Glomerular visceral epithelial cell (primary cell): ENCODE measurements at regions not wholly inside any gene's neighbourhood (a gene's known extent, or its start where the extent isn't known, plus 50 kb on each side); places are given as distances from the start of the nearest gene placed in this dataset.

ENCODE experiments used
- DNase-seq: peaks from one replicate; pipeline ENCODE4 v3.0.0-alpha.2; 2016; ENCODE audit errors: extremely low spot score

GRCh38 chr6:40754461-40755045 lies 167.4 kb upstream of the LRFN2 start:
- no peak for DNase-seq

GRCh38 chr6:40753675-40754448 lies 166.7 kb upstream of the LRFN2 start:
- DNase-seq, result no peak

DNA sequence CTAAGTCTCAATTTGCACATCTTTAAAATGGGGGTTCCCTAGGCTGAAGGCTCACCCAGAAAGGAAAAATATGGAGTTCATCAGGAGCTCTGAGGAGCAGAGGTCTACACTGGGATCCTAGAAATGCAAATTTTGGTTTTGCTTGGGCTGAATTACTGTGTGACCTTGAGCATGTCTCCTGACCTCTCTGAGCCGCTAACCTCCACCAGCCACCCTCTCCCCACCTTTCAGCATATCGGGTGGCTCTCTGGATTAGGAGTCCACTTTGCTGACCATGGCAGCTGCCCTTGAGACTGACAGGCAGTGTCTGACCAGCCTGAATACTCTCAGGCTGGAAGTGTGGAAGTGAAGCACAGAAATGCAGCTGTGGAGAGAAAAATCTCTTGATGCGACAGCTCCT lies 165.9 kb upstream of the LRFN2 start:
- no peak for DNase-seq

DNA sequence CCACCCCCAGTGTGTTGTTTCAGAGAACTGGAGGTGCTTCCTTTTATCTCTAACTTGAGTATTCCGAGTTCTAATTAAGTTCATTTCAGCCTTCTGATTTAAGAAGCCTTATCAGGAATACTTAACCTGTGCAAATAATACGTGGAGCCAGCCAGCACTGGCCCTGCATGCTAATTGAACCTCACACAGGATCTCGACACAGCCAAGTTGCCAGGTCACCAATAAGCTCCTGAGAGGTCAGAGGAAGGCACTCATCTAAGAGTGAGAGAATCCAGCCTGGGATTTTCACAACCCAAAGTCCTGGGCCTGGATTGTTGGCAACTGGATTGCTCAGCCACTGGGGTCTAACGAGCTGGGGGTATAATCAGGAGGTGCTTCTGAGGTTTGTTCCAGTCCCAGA lies 157.7 kb upstream of the LRFN2 start:
- DNase-seq, result no peak

- no peak for DNase-seq
Observed at GRCh38 chr6:40743690-40744446, 156.7 kb upstream of the LRFN2 start.

DNA sequence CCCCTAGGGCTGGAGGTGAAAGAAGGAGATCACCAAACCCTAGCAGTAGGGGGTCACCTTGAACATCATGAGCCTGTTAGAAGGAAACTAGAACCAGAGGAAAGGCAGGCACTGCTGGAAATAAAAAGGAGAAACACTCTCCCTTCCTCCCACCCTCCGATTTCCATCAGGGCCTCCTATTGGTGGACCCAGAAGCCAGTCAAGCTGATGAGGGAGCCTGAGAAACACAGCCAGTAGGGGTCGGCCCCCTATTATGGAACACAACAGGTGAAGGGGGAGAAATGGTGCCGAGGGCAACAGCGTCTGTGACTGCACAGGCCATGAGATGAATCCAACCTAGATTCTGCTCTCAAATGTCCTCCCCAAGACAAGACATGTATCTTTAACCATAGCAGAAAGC lies 156.1 kb upstream of the LRFN2 start:
- no peak for DNase-seq

- no peak for DNase-seq
Observed at GRCh38 chr6:40740518-40740917, 153.4 kb upstream of the LRFN2 start.

DNA sequence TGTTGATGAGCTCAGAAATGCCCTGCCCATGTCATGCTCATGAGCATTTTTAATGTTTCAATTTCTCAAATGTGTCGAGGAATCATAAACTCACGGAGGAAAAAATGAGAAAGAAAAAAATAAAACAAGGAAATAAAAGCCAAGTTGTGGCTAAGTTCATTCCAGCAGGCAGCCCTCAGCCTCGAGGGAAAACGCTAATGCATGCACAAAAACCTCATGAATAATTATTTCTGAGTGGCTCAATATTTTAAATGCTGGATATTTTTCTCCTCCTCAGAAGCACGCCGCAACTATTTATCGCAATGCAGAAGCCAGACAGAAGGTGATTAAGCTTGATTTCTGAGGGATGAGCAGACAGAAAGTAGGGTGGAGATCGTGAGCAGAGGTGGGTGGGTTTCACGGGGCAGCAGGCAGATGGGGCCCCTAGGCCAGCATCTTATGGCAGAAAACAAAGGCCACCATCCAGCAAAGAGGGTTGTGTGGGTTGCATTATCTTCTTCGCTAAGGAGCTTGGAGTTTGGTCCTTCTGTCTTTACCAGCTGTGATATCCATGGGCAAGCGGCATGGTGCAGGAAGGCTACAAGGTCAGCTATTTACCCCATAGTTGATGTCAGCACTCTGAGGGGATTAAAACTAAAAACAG lies 151.5 kb upstream of the LRFN2 start:
- no peak for DNase-seq

DNA sequence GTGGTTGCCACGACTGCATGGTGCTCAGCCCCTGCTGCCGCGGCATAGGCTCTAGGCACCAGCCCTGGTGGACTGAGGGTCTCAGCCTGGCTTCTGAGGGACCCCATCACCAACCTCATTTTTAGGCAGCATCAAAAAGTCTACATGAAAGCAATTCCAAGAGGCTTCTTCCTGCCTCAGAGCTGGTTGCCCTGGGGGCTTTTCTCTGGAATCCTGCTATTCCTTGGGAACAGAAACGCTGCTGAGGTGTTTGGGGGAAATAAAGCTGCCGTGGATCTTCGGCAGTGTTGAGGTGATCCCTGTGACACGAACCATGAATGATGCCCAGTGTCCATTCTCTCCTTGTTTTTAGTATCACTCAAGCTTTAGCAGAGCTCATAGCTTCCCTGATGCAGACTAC lies 148.4 kb upstream of the LRFN2 start:
- no peak for DNase-seq

- DNase-seq, result no peak
Observed at GRCh38 chr6:40735121-40735520, 148.0 kb upstream of the LRFN2 start.

DNA sequence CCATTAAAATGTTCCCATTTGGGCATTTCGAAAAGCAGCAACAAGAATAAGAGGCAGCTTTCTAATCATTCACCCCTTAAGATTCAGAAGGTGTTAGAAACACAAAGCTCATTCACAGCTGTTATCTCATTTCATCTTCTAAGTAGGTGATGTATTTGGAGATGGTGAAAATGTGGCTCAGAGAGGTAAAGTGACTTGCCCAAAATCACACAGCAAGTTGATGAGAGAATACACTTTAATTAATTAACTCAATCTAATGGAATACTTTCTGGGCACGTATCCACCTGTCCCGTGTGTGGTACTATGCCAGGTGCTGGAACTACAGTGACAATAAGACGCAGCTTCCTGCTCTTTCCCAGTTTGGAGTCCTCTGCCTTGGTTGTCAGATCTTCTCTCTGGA lies 147.4 kb upstream of the LRFN2 start:
- no peak for DNase-seq

DNA sequence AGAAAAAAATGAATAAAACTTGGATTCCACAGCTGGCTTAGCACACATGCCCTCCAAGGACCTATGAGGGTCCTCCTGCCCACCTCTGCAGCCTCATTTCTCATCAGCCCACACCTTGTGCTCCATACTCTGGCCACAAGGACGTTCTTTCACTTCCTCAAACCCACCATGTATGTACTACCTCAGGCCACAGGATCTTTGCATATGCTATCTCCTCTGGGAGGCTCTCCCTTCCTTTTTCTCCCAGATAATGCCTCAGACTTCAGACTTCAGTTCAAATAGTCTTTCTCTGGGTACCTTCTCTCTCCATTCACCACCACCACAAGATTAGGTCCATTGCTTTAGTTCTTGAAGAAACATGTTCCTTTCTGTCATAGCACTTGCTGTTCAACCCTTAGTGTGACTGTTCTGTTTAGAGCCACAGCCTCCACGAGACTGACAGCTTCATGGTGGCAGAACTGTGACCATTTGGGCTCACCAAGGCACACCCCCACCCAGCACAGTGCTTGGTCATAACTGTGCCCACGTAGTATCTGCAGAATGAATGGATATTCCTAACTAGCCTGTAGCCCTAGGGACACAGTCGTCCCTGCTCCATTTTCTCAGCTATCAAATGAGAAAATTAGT lies 146.7 kb upstream of the LRFN2 start:
- DNase-seq, result no peak

GRCh38 chr6:40733290-40733689 lies 146.1 kb upstream of the LRFN2 start:
- DNase-seq, result no peak

DNA sequence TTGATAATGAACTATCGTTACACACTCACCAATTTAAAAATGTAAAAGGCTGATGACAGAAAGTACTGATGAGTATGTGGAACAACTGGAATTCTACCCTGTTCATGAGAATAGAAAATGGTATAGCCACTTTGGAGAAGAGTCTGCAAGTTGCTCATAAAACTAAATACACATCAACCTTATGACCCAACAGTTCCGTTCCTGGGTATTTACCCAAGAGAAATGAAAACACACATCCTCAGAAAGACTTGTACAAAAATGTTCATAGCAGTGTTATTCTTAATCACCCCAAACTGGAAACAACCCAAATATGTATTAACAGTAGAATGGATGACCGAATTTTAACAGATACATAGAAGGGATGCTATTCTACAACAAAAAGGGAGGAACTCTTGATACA lies 145.7 kb upstream of the LRFN2 start:
- DNase-seq, result no peak

DNA sequence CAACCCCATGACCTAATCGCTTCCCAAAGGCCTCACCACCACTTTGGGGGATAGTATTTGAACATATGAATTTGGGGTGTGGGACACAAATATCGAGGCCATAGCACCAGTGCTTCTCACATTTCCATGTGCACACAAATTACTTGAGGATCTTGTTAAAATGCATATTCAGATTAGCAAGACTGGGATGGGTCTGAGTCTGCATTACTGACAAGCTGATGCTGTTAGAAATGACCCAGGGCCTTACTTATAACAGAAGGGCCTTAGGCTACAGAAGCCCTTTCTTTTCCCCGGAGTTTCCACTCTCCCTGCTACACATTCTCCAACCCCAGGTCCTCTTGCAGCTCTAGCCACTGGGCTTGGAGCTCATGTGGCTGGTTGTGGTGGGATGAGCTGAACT lies 141.5 kb upstream of the LRFN2 start:
- DNase-seq, result no peak

- no peak for DNase-seq
Observed at GRCh38 chr6:40727271-40727670, 140.1 kb upstream of the LRFN2 start.

GRCh38 chr6:40726853-40727252 lies 139.7 kb upstream of the LRFN2 start:
- no peak for DNase-seq

DNA sequence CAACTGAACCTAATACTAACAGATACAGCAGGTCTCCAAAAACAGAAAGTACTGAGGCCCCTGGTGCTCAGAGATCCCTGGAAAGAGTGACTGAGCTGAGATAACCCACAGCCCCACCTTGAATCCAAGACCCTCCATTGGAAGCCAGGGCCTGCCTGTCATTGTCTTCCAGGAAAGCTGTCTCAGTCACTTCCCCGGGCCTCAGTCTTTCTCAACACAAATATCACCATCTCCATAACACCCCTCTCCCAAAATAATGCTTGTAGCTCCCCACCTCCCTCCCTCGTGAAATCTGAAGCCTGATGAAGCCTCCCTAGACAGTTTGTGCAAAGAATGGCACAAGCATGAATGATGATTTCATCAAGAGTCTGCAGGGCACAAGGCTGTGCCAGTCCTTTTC lies 138.2 kb upstream of the LRFN2 start:
- no peak for DNase-seq

- no peak for DNase-seq
Observed at GRCh38 chr6:40724886-40725285, 137.7 kb upstream of the LRFN2 start.

DNA sequence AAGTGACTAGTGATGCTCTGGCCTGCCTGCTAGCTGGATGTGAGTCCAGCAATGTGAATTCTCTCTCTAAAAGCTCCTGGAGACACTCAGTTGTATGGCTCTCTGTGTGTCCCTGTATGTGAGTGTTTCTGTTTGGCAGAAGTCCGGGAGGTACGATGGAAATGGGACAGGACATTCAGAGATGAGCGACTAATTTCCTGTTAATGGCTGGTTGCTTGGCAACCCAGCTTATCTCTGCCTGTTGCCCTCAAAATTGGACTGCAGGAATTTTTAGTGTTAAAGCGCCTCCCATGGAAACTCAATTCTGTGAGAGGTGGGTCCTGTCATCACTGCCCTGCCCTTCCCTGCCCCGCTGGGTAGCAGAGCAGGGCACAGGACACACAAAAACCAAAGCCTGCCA lies 136.8 kb upstream of the LRFN2 start:
- DNase-seq, result peak; percentile 13

DNA sequence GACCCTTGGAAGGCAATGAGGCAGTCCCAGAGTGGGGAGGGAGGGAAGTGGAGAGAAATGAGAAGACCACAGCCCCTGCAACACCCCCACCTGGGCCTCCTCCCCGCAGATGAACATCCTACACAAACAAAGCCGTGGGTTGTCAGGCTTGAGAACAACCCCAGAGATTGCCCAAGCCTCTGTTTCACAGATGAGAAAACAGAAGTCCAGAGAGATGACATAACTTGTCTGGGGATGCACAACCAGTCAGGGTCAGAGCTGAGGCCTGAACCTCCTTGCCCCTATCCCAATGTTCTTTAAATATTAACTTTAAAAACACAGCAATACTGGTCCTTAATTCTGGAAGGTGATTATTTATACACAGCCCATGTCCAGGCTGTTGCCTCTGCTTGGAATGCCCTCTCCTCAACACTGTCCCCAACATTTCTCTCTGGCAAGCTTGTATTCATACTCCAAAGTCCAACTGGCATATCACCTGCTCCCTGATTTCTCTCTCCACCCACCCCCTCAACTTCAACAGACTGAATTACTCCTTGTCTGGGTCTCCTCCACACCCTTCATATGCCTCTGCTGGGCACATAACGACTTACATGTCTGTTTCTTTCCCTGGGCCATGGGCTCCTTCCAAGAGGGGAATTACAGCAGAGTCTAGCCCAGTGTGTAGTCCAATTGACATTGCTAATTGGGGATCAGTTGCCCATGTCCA lies 135.5 kb upstream of the LRFN2 start:
- DNase-seq, result peak; percentile 63
